NK-92 treated with Interleukin-12 subunit alpha and Interleukin-12 subunit beta, amount 100 ng/mL, for 24 hours (cell line): ENCODE measurements at regions not wholly inside any gene's neighbourhood (a gene's known extent, or its start where the extent isn't known, plus 50 kb on each side); places are given as distances from the start of the nearest gene placed in this dataset.

ENCODE experiments used
- DNase-seq: peaks from one replicate; lab custom pipeline; 2025; lab: John Stamatoyannopoulos, UW

DNA sequence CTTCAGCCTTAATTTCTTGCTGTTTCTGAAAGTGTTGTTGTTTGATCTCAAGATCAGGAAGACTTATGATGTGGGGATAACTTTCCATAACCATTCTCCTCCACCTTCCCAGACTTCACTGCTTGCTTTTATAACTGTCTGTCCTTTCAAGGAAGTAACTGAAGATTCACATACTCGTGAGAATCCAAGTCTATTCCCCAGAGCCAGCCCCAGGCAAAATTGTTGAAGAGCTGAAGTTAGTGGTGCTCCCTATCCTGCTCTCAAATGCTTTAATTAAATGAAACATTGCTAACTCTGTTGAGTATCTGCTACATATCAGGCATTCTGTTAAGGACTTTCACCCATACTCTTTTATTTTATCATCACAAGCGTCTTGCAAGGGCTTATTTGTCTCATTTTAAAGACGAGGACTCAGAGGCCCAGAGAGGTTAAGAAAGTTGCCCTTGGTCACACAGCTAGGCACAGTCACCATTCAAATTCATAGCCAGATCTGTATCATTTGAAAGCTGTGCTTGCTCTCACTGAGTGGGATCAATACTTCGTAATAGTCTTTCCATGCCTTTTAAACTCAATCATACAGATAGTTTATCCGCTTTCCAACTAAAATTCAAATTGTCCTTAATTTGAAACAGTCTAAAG lies 189.8 kb upstream of the TCF4 start:
- DNase-seq = no peak

GRCh38 chr18:55775972-55776371 lies 188.0 kb upstream of the TCF4 start:
- no peak for DNase-seq

DNA sequence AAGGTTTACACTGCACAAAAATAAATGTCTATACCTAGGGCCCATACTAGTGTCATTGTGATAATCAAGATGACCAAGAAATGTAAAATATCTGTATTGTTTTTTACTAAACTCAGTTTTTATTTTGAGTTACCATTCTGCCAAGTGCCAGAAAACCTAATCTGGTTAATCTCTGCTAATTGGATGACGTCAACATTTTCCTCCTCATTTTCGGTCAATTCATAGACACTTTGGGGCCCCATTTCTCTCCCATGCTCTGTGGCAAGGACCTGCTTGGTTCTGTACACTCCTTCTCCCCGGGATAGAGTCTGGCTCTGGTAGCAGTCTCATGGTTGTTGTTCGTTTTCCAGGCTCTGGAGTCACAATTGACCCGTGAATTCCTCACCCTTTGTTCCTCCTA lies 186.5 kb upstream of the TCF4 start:
- DNase-seq = no peak

GRCh38 chr18:55768255-55768654 lies 180.3 kb upstream of the TCF4 start:
- no peak for DNase-seq

- DNase-seq = no peak
Measured at GRCh38 chr18:55764386-55764785, 176.4 kb upstream of the TCF4 start.

GRCh38 chr18:55763805-55764204 lies 175.8 kb upstream of the TCF4 start:
- DNase-seq = no peak

GRCh38 chr18:55763298-55763697 lies 175.3 kb upstream of the TCF4 start:
- DNase-seq = no peak

DNA sequence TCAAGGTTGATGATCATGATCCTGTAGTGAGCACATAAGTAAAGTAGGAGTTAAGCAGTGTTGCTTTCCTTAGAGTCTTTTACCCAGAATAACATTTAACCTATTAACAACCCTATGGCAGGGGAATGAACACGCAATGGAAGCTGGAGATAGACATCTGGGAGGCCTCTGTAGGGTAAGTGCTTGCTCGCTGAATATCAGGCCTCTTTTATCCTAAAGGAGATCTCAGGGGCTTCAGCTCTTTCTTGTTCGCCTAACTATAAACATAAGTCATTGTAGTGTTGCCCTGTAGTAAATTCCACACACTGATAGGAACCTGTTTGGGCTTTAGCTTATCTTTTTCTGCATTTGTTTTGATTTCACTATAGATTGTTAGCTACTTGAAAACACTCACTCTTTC lies 174.4 kb upstream of the TCF4 start:
- no peak for DNase-seq

DNA sequence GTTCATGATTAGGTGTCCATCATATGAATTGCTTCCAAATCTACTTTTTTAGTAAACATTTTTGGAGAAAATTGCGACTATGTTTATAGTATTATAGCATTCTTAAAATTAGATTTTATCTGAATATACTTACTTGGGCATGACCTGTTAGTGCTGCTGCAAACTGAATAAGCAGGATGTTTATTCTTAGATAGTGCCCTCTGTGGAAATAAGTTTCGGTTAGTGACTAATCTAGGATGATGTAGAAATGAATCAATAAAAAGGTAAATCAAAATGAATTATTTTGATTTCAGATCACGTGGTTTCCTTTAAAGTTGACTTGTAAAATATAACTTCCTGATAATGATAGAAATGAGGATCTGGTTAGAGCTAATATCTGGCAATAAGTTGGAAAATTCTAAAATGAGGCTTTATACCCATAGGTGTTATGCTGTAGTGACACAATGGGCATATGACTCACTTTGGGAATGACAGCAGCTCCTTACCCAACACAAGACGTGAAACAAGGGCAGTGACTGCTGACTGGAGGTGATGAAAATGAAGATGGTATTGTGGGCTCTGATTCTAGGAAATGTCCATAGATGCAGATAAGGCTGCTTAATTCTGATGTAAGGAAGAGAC lies 165.8 kb upstream of the TCF4 start:
- no peak for DNase-seq

- no peak for DNase-seq
Measured at GRCh38 chr18:55751476-55751875, 163.5 kb upstream of the TCF4 start.

- DNase-seq = no peak
Measured at GRCh38 chr18:55748227-55748738, 160.3 kb upstream of the TCF4 start.

- DNase-seq = no peak
Measured at GRCh38 chr18:55744206-55744605, 156.2 kb upstream of the TCF4 start.

GRCh38 chr18:55743736-55744135 lies 155.7 kb upstream of the TCF4 start:
- DNase-seq = no peak

GRCh38 chr18:55743133-55743532 lies 155.1 kb upstream of the TCF4 start:
- no peak for DNase-seq

- DNase-seq = no peak
Measured at GRCh38 chr18:55739488-55739887, 151.5 kb upstream of the TCF4 start.

DNA sequence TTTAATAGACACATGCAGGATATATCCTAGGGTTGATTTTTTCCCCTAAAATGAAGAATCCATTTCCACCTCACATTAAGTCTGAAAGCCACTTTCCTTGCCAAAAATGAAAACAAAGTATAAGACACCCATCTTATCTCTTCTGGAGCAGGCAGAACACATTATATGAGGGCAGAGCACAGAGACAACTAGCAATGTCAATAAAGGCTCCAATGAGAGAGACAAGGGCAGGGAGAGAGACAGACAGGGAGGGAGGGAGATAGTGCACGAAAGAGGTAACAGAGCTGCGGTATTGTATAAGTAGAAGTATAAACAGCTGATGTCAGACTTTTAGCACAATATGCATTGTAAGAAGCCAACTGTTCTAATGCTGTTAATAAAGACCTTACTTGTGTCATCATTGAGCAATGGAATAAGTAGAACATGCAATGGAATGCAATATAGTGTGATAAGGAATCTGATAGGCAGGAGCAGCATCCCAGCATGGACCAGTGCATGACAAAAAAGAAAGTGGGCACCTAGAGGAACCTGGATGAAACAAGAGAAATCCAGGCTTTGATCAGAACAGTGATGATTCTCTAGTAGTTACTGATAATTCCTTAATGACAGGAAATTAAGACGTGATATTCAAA lies 150.6 kb upstream of the TCF4 start:
- no peak for DNase-seq

- DNase-seq = no peak
Measured at GRCh38 chr18:55737781-55738468, 149.9 kb upstream of the TCF4 start.

DNA sequence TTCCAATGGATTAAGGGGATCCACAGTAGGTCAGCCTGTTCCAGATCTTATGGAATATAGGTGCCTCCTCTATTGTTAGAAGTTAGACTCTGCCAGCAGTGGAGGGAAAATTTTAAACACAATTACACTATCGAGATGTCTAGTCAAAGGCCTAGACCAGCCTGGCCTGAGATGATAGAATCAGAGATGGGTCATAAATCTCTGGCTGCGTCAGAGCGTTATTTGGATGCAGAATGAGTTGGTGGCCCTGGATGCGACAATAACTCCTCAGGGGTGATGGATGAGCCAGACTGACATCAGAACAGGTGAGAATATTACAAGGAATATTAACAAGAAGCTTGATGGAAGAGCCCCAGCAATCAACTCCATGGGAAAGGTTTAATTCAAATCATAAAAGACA lies 149.3 kb upstream of the TCF4 start:
- DNase-seq = no peak

- DNase-seq = no peak
Measured at GRCh38 chr18:55735969-55736368, 148.0 kb upstream of the TCF4 start.

DNA sequence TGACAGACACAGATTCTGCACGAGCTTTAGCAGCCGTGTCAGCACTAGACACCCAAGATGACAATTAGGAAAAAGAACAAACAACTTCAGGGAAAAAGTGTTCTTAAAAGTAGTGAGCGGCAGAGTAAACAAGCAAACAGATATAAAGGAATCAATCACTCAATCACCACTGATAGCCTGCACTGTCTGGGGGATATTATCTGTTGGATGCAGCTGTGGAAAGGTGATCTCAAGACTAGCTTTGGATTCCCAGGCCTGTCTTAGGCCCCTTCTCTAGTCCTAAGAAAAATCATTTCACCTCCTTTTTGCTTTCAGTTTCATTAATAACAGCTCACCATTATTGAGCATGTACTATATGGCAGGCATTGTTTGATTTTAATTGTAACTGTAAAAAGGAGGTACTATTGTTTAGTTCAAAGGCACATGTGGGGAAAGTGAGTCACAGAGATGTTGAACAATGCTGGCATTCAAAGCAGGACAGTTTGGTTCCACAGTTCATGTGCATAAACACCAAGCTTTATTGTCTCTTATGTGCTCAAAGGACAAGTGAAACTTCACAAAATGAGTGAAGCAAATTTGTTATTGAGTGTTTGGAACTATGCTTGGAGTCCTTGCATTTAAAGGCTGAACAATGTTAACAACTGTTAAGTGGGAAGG lies 147.3 kb upstream of the TCF4 start:
- no peak for DNase-seq

DNA sequence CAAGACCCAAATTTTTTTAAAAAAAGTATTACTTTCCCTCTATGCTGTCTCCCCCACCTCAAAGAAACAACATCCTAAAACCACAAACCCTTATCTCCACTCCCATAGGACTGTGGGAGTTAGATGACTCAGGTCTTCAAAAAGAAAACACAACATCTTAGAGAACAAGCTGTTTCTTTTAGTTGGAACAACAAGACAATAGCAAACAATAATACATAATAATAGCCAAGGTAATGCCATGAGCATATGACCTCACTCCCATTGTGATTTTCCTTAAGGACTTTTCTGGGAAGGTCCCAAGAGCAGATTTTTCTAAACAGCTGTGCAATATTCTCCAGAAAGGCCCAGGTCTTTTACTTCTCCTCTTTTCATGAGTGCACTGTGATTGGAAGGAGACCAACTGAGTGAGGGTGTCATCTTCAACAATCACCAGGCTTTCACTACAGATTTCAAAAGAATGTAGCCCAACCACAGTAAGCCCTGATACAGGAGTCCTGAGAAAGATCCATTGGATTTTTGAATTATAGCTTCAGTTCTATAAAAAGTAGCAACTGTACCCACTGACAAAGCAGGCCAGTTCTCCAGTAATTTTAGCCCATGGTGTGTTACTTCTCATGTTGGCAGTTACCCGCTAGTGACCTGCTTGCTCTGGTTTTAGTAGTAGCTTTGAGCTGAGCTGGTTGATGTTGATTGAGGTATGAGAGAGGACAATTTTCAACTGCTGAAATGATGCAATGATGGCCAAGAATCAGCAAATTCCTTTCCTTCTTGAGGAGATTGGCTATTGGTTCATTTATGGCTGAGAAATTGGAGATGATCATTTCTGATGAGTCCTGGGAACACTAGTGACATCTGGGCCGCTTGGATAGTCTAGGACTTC lies 144.5 kb upstream of the TCF4 start:
- DNase-seq = no peak
